Right cardiac atrium (tissue), 5 donors: ENCODE measurements at regions not wholly inside any gene's neighbourhood (a gene's known extent, or its start where the extent isn't known, plus 50 kb on each side); places are given as distances from the start of the nearest gene placed in this dataset.
"Not testable (repeated sequence)": the region's sequence is repeated elsewhere in the genome, so short reads cannot be mapped to it uniquely, and the experiment has no call there.

ENCODE experiments used
- ATAC-seq, 2 donors: fragments of 200-7000 bp; cut with Tn5 transposase; one replicate each; pipeline versions ENCODE4 v1.8.0 to v1.9.1; 2020; ENCODE audit warnings: moderate library complexity in 2 of 2, mild to moderate bottlenecking in 1 of 2
- DNase-seq, 3 donors: peaks; one replicate each; pipeline ENCODE4 v3.0.0-alpha.2; 2020
- H3K27ac ChIP-seq: one replicate; pipeline ENCODE4 v1.5.1; 2013; ENCODE audit warnings: mild to moderate bottlenecking, low read length, control low read depth, moderate library complexity
- H3K27me3 ChIP-seq: one replicate; pipeline ENCODE4 v1.6.1; 2013; ENCODE audit not compliant: control insufficient read depth, insufficient read depth
- H3K4me1 ChIP-seq: one replicate; pipeline ENCODE4 v1.6.1; 2013; ENCODE audit warnings: low read length; ENCODE audit not compliant: control insufficient read depth, insufficient read depth
- H3K4me3 ChIP-seq: one replicate; pipeline ENCODE4 v1.5.1; 2013; ENCODE audit warnings: low read length, control low read depth
- H3K9me3 ChIP-seq: one replicate; pipeline ENCODE4 v1.6.1; 2013; ENCODE audit warnings: low read length; ENCODE audit not compliant: control insufficient read depth
- WGBS: extraction: QIAGEN DNeasy Blood & Tissue Kit; methylation state at CpG from one replicate; pipeline ENCODE4 v1.1.7; 2013; 5-methylcytosine and 5-hydroxymethylcytosine counted together
- intact Hi-C, 4 donors: fragments of 100-400 bp; cut with DNase I; formaldehyde crosslinking; loops; one replicate each; pipeline versions ENCODE4 v1.11.0 to v1.14.0; 2022 to 2023
- donor health status: healthy with polysubstance abuse.
- donor health status: DM: no; HTN: yes; CAD: no.
- donor health status: DM: no; HTN: no; CAD: no.
- donor health status: DM: no; HTN: yes; CAD: no; lungs with severe emphysema.
- donor health status: DM: yes; HTN: yes; CAD: no.

DNA sequence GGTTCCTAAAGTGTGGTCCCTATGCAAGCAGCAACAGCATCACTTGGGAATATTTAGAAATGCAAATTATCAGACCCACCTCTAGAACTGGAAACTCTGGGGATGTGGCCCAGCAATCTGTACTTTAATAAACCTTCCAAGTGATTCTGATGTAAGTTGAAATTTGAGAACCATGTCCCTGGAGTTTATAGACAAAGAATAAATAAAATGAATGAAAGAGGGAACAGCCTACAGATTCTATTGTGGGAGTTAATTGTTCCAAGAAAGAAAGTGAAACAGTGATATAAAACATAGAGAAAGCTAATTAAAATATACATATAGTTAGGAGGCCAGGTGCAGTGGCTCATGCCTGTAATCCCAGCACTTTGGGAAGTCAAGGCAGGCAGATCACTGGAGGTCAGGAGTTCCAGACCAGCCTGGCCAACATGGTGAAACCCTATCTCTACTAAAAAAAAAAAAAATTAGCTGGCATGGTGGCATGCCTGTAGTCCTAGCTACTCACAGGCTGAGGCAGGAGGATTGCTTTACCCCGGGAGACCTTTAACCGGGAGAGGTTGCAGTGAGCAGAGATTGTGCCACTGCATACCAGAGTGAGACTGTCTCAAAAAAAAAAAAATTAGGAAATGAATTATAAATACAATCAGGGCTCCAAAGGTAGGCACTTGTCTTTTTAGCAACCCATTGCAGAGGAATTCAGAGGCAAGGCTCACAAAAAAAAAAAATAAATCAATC, 507.5 kb downstream of the NAV3 start:
- DNase-seq = no peak
- Histone ChIP-seq H3K4me3 (no peak overlapping the region), H3K27ac (no peak overlapping the region), H3K27me3 (no peaks in the 10 kb centered on the region), H3K4me1 (no peaks in the 10 kb centered on the region), H3K9me3 (no peaks in the 10 kb centered on the region)
- WGBS = 89% methylated on average over 2 of the region's 2 CpGs
- no peak for ATAC-seq
- intact Hi-C loops = no loop called here

GRCh38 chr12:78340406-78340805, 509.7 kb downstream of the NAV3 start:
- no peak for ATAC-seq
- H3K4me3 ChIP-seq = no peak overlapping the region
- intact Hi-C loops = no loop called here
- H3K9me3 ChIP-seq = no peaks in the 10 kb centered on the region
- DNase-seq = no peak
- WGBS = 90% methylated on average over 4 of the region's 4 CpGs
- no peak overlapping the region for H3K27ac ChIP-seq
- no peaks in the 10 kb centered on the region for H3K4me1 ChIP-seq
- no peaks in the 10 kb centered on the region for H3K27me3 ChIP-seq

DNA sequence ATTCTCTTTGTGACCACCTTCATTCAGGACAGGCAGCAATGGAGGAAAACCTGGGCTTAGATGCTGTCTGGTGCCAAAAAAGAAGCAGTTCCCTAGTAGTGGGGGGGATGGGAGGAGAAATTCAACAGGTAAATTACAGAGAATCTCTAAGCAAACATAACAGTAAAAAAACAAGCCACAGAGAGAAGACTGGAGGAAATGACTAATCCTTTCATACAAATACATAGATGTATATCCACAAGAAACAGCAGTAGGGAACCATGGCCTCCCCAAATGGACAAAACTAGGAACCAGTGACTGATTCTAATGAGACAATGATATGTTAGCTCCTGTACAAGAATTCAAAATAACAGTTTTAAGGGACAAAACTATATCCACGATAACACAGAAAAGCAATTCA, 513.0 kb downstream of the NAV3 start:
- no peak overlapping the region for H3K27ac ChIP-seq
- intact Hi-C loops = no loop called here
- ATAC-seq (no peak), DNase-seq (no peak)
- 71% methylated on average over 1 of the region's 1 CpG for WGBS
- no peaks in the 10 kb centered on the region for H3K27me3 ChIP-seq
- H3K4me3 ChIP-seq = no peak overlapping the region
- no peaks in the 10 kb centered on the region for H3K9me3 ChIP-seq
- no peaks in the 10 kb centered on the region for H3K4me1 ChIP-seq

GRCh38 chr12:78359520-78359919, 505.1 kb upstream of the SYT1 start:
- H3K9me3 ChIP-seq = no peaks in the 10 kb centered on the region
- H3K27ac ChIP-seq = no peak overlapping the region
- 38% methylated on average over 1 of the region's 1 CpG for WGBS
- H3K27me3 ChIP-seq = no peaks in the 10 kb centered on the region
- DNase-seq (peak in 1 of 3 donors; percentile 46), ATAC-seq (peak in 1 of 2 donors; percentile 51)
- H3K4me3 ChIP-seq = no peak overlapping the region
- intact Hi-C loops = no loop called here
- H3K4me1 ChIP-seq = no peaks in the 10 kb centered on the region

DNA sequence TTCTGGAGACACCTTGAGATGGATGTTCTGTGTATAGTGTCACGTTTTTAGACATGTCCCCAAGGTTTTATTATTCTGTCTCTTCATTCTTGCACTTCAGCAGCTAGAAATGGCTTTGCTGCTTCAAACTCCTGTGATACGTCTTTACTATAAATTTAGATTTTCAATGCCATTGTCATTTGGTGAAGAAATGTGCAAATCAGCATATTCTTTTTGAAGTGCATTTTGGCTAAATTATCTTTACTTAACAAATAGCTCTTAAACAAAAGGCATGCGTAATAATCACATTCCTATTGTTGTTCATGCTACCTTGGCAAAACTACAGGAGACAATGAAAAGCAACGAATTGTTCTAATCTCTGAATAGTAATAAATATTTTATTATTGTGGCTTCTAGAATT, 502.9 kb upstream of the SYT1 start:
- H3K27me3 ChIP-seq = no peaks in the 10 kb centered on the region
- WGBS = 47% methylated on average over 4 of the region's 4 CpGs
- ATAC-seq (no peak), DNase-seq (no peak)
- H3K27ac ChIP-seq = no peak overlapping the region
- H3K4me3 ChIP-seq = no peak overlapping the region
- H3K4me1 ChIP-seq = no peaks in the 10 kb centered on the region
- intact Hi-C loops = no loop called here
- no peaks in the 10 kb centered on the region for H3K9me3 ChIP-seq

GRCh38 chr12:78371284-78371683, 493.3 kb upstream of the SYT1 start:
- H3K4me1 ChIP-seq = no peaks in the 10 kb centered on the region
- no peak overlapping the region for H3K27ac ChIP-seq
- ATAC-seq (no peak), DNase-seq (no peak)
- no peak overlapping the region for H3K4me3 ChIP-seq
- no peaks in the 10 kb centered on the region for H3K9me3 ChIP-seq
- 87% methylated on average over 3 of the region's 3 CpGs for WGBS
- no peaks in the 10 kb centered on the region for H3K27me3 ChIP-seq
- intact Hi-C loops = no loop called here

- WGBS = 67% methylated on average over 1 of the region's 1 CpG
Measured at GRCh38 chr12:78375461-78375860, 489.1 kb upstream of the SYT1 start.

DNA sequence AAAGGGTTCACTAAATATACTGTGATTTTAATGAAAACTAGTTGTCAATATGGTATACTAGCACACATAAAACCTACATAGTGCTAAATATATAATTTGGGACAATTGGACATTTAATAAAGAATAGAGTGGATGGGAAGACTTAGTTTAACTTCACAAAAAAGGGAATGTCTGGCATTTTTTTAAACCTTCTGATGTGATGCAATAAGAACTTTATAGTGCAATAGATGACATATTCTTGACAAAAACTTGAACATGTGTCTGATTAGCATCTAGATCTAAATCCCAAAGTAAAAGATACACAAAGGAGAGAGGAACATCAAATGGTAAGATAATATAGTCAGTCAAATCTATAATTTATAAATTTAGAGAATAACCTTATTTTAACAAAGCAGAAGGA, 488.3 kb upstream of the SYT1 start:
- no peak overlapping the region for H3K4me3 ChIP-seq
- H3K4me1 ChIP-seq = no peaks in the 10 kb centered on the region
- intact Hi-C loops = no loop called here
- H3K27ac ChIP-seq = no peak overlapping the region
- ATAC-seq (no peak), DNase-seq (no peak)
- H3K9me3 ChIP-seq = peaks cover 6% of the 10 kb centered on the region
- no peaks in the 10 kb centered on the region for H3K27me3 ChIP-seq

More at GRCh38 chr12:78375461-78375860, 489.1 kb upstream of the SYT1 start:
- no peak overlapping the region for H3K27ac ChIP-seq
- ATAC-seq (no peak), DNase-seq (no peak)
- no peaks in the 10 kb centered on the region for H3K4me1 ChIP-seq
- peaks cover 6% of the 10 kb centered on the region for H3K9me3 ChIP-seq
- intact Hi-C loops = no loop called here
- H3K27me3 ChIP-seq = no peaks in the 10 kb centered on the region
- no peak overlapping the region for H3K4me3 ChIP-seq

GRCh38 chr12:78379065-78379464, 485.5 kb upstream of the SYT1 start:
- H3K4me3 ChIP-seq, ATAC-seq, H3K9me3 ChIP-seq, intact Hi-C loops, H3K4me1 ChIP-seq, H3K27ac ChIP-seq, DNase-seq, H3K27me3 ChIP-seq: not testable (repeated sequence)
- WGBS = 60% methylated on average over 2 of the region's 2 CpGs

DNA sequence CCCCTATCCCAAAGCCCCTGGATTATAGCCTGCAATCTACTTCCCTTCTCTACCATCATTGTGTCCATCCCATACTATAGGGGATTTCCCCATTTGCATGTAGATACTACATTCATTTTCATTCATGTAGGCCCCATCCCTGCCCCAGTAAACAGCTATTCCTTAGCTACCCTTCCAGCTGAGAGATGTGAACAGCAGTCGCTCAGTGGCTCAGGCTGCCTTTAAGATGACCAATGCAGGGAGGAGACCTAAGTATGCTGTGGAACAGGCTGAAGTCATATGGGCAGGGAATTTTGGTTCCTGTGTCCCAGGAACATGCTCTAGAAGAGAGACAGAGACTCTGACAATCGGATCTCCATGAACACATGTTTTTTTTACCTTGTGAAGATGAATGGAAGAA, 481.2 kb upstream of the SYT1 start:
- Histone ChIP-seq H3K9me3 (peaks cover 6% of the 10 kb centered on the region), H3K4me1 (no peaks in the 10 kb centered on the region), H3K27ac (no peak overlapping the region), H3K27me3 (no peaks in the 10 kb centered on the region), H3K4me3 (no peak overlapping the region)
- ATAC-seq (no peak), DNase-seq (no peak)
- whole genome bisulfite sequencing = 75% methylated on average over 2 of the region's 2 CpGs
- intact Hi-C loops = no loop called here

- Histone ChIP-seq H3K27me3 (no peaks in the 10 kb centered on the region), H3K9me3 (no peaks in the 10 kb centered on the region), H3K4me3 (no peak overlapping the region), H3K27ac (no peak overlapping the region), H3K4me1 (no peaks in the 10 kb centered on the region)
- intact Hi-C loops = no loop called here
- no peak for ATAC-seq
- WGBS = 75% methylated on average over 6 of the region's 6 CpGs
- DNase-seq = no peak
Measured at GRCh38 chr12:78384541-78384940, 480.0 kb upstream of the SYT1 start.

DNA sequence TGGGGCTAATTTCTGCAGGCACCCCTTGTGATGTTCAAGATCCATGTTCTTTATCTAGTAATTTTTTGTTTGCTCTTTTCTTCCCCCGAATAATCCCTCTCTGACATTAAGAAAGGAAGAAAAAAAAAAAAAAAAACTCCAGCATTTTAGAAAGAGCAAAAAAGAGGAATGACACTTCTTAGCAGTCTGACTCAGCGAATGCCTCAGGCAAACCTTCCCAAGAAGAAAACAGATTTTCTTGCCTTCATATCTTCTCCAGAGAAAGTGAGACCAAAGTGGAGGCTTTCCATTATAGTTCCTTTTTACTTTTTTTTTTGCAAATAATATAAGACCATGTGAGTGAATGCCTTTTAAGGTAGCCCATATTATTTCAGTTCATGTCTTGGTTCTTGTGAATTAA, 479.0 kb upstream of the SYT1 start:
- Histone ChIP-seq H3K4me3 (no peak overlapping the region), H3K4me1 (no peaks in the 10 kb centered on the region), H3K27ac (no peak overlapping the region), H3K9me3 (no peaks in the 10 kb centered on the region), H3K27me3 (no peaks in the 10 kb centered on the region)
- WGBS = 72% methylated on average over 2 of the region's 2 CpGs
- ATAC-seq (no peak), DNase-seq (no peak)
- intact Hi-C loops = no loop called here
